ENCODE measurements at regions not wholly inside any gene's neighbourhood (a gene's known extent, or its start where the extent isn't known, plus 50 kb on each side); places are given as distances from the start of the nearest gene placed in this dataset.
A peak's percentile ranks its signal among the peaks of the same experiment; 100 is the strongest.

DNA sequence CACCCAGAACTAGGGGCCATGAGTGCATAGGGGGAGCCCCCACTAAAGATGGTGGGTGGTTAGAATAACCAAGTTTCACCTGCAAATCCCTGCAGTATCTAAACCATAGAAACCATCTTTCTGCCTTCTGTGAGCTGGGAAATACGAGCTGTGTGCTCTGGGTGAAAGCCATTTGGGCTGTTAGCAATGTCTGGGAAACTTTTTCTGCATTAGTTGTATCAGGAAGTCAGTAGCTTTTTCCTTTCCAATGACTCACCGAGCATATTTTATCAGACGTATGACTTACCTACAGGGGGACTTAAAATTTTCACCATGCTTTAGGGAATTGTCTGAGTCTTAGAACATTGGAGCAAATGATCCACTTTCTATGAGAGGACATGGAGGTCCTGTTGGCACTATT lies 584.0 kb downstream of the QKI start:
- TF ChIP-seq CTCF (IDR thresholded peaks at IDR 0.05; ENCODE audit: insufficient read depth, low read depth, low read length, missing control alignments): no peak
- H3K4me3 ChIP-seq (ENCODE audit: low read depth, low read length): no peak overlapping the region
- DNase-seq (ENCODE audit: low read depth): no peak

- TF ChIP-seq CTCF (IDR thresholded peaks at IDR 0.05; ENCODE audit: insufficient read depth, low read depth, low read length, missing control alignments): no peak
- H3K4me3 ChIP-seq (ENCODE audit: low read depth, low read length): no peak overlapping the region
- DNase-seq (ENCODE audit: low read depth): no peak
These were observed 582.0 kb downstream of the QKI start for GRCh38 chr6:163996491-163996890.

- no peak overlapping the region for H3K4me3 ChIP-seq (ENCODE audit: low read depth, low read length)
- no peak for DNase-seq (ENCODE audit: low read depth)
- no peak for TF ChIP-seq CTCF (IDR thresholded peaks at IDR 0.05; ENCODE audit: insufficient read depth, low read depth, low read length, missing control alignments)
These were observed 580.0 kb downstream of the QKI start for GRCh38 chr6:163994566-163994965.

- peak; percentile 20 for DNase-seq (ENCODE audit: low read depth)
- H3K4me3 ChIP-seq (ENCODE audit: low read depth, low read length): no peak overlapping the region
- TF ChIP-seq CTCF (IDR thresholded peaks at IDR 0.05; ENCODE audit: insufficient read depth, low read depth, low read length, missing control alignments): no peak
These were observed 578.2 kb downstream of the QKI start for GRCh38 chr6:163992701-163993100.

DNA sequence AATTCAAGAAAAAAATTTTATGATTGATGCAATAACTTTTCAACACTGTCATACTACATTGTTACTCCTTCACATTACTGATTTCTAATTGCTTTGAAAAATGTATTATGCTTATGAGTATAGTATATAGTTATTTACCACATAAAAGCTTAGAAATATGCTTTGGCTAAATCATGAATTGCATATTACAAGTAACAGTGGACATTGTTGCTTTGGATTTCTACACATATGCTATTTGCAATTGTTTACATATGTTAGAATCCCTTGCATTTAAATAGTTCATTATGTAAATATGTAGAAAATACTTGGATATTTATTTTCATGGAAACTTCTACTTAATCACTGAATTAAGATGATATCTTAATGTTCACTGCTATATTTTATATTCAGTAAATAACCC lies 577.5 kb downstream of the QKI start:
- TF ChIP-seq CTCF (IDR thresholded peaks at IDR 0.05; ENCODE audit: insufficient read depth, low read depth, low read length, missing control alignments): no peak
- no peak for DNase-seq (ENCODE audit: low read depth)
- H3K4me3 ChIP-seq (ENCODE audit: low read depth, low read length): no peak overlapping the region

DNA sequence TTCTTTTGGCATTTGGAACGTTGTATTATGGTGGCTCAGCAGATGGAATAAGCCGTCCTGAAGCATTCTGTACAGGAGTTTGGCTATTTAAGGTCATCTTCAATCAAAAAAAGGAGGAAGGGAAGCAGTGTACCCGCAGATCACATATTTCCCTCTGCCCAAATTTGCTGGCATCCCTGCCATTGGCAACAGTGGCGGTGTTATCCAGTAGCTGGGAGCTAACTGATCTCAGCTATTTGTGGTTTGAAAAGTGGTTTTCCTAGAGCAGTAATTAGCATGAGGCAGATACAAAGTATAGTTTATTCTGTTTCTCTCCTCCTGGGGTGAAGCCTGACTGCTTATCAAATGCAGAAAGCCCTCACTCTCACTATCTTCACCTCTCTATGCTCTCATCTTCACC lies 576.8 kb downstream of the QKI start:
- DNase-seq (ENCODE audit: low read depth): no peak
- no peak overlapping the region for H3K4me3 ChIP-seq (ENCODE audit: low read depth, low read length)
- TF ChIP-seq CTCF (IDR thresholded peaks at IDR 0.05; ENCODE audit: insufficient read depth, low read depth, low read length, missing control alignments): no peak

DNA sequence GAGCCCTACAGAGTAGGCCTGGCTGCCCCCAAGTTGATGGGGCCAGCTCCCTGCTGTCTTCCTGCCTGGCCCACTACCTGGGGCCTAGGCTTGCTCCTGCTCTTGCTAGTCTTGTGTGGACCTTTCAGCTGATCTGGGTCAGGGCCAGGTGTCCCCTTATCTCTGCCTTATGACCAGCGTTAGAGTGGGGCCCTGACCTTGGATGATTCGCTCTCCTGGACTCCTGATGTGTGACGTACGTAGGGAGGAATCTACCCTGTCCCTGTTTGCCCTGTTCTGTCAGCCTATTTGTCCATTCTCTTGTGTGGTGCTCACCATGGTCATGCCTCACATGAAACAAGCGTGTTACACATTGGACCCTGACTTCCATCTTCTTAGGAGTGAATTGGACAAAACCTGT lies 571.8 kb downstream of the QKI start:
- DNase-seq (ENCODE audit: low read depth): no peak
- H3K4me3 ChIP-seq (ENCODE audit: low read depth, low read length): no peak overlapping the region
- TF ChIP-seq CTCF (IDR thresholded peaks at IDR 0.05; ENCODE audit: insufficient read depth, low read depth, low read length, missing control alignments): no peak
